SK-MEL-5 (cell line): ENCODE measurements at regions not wholly inside any gene's neighbourhood (a gene's known extent, or its start where the extent isn't known, plus 50 kb on each side); places are given as distances from the start of the nearest gene placed in this dataset.
A peak's percentile ranks its signal among the peaks of the same experiment; 100 is the strongest.
"Not testable (repeated sequence)": the region's sequence is repeated elsewhere in the genome, so short reads cannot be mapped to it uniquely, and the experiment has no call there.

ENCODE experiments used
- DNase-seq: peaks from one replicate; pipeline ENCODE4 v3.0.0-alpha.2; 2016; ENCODE audit warnings: low read depth, low spot score
- in situ Hi-C: cut with HindIII; loops from 2 replicates; pipeline ENCODE4 v1.10.0; 2016; ENCODE audit warnings: low sequenced_read_pairs, high pct_unique_total_duplicates, low pct_unique_long_range_greater_than_20kb

DNA sequence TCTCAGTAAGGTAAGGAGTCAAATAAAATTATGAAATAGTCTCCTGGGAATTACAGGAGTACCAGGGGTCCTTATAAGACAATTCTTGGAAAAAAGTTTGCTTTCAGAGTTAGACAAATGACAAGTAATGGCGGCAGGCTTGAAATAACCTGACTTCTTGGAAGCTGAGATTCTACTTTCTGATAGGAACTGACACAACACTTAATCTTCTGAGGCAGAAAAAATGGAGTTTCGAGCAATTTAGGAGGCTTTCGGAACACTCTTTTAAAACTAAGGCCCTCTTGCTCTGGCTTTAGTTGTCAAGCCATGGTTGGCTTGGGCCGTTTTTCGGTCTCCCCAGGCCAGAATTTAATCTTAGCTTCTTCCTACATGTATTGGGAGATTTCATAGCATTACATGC, 260.0 kb downstream of the GATA3 start:
- in situ Hi-C loops: no loop called here
- DNase-seq: no peak

DNA sequence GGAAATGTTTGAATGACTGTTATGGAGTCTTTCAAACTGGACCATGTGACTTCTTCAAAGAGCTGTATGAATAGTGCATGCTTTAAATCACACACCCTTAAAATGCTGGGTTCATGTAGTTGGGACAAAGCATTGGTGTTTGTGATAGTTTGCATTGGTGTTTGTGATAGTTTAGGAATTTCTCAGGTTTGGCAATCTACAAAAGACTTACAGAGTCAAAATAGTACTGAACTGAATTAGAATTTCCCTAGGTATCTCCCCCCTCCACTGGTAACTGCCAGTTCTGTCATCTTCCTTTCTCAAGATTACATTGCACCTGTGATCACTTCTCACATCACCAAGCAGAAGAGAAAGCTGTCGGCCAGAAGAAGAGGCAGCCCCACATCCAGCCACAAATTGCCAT, 261.1 kb downstream of the GATA3 start:
- in situ Hi-C loops: no loop called here
- peak; percentile 8 for DNase-seq

GRCh38 chr10:8316284-8316683, 261.8 kb downstream of the GATA3 start:
- DNase-seq: no peak
- in situ Hi-C loops: no loop called here

- DNase-seq, in situ Hi-C loops: not testable (repeated sequence)
Observed at GRCh38 chr10:8318429-8318828, 263.9 kb downstream of the GATA3 start.

GRCh38 chr10:8318956-8319355, 264.5 kb downstream of the GATA3 start:
- in situ Hi-C loops: no loop called here
- no peak for DNase-seq

DNA sequence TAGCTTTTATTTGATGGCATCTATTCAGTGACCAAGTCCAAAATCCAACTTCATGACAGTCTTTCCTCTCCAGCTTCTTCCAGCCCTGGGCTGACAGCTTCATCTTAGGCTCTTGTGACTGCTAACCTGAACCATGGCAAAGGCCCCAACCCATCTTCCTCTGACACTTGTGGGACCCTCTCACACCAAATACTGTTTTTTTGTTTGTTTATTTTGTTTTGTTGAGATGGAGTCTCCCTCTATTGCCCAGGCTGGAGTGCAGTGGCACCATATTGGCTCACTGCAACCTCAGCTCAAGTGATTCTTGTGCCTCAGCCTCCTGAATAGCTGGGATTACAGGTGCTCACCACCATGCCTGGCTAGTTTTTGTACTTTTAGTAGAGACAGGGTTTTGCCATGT, 265.2 kb downstream of the GATA3 start:
- in situ Hi-C loops: no loop called here
- DNase-seq: no peak

DNA sequence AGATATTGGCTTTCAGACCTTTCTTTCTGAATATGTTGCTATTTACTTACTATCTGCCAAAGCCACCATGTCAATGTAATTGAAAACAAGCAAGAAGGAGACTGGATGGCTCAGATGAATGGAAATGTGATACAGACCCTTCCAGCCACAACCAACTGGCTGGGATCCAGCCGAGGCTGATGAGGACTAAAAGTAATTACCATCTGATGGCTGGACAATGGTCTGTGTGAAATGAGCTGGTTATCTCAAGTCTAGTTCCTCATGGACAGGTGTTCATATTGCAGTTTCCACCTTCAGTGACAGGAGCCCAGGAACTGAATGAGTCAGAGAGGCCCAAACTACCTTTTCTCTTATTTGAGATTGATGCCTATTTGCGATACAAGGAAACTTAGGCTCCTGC, 267.5 kb downstream of the GATA3 start:
- in situ Hi-C loops: no loop called here
- no peak for DNase-seq

GRCh38 chr10:8323428-8324054, 269.1 kb downstream of the GATA3 start:
- DNase-seq: no peak
- in situ Hi-C loops: no loop called here

DNA sequence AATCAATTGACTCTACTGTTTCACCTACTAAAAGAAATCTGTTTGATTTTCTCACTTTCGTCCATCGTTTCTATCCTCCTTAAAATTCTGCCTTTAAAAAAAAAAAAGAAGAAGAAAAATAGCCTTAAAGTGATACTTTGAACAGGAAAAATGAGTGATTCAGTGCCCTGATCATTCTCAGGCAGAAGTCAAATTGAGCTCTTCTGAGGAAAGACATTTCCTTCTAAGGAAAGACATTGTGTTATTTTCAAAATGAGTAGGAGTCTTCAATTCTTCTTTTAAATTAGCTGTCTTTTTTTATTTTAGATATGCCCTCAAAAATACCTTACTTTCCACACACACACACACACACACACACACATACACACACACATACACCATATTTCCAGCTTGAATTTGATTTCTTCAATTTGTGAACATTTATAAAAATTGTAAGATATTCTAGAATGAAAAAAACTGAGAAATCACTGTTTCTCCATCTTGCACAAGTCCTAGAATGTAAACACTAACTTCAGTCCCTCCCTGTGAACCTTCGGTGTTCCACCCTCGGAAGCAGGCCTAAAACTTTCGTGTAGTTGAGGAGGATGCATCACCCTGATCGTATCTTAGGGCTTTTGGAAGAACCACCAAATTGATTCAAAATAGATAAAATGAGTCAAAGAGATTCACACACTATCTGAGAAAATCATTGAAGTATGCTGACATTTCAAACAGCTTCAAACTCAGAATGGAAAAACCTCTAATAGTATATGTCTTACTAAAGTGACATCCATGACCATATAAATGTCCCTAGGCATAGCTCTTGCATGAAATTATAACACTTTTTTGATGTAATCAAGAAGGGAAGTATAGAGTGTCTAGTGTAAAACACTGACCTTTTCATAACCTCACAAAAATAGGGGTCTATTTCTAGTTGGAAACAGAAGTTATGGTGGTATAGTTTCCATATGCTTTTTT, 270.8 kb downstream of the GATA3 start:
- no peak for DNase-seq
- in situ Hi-C loops: no loop called here

DNA sequence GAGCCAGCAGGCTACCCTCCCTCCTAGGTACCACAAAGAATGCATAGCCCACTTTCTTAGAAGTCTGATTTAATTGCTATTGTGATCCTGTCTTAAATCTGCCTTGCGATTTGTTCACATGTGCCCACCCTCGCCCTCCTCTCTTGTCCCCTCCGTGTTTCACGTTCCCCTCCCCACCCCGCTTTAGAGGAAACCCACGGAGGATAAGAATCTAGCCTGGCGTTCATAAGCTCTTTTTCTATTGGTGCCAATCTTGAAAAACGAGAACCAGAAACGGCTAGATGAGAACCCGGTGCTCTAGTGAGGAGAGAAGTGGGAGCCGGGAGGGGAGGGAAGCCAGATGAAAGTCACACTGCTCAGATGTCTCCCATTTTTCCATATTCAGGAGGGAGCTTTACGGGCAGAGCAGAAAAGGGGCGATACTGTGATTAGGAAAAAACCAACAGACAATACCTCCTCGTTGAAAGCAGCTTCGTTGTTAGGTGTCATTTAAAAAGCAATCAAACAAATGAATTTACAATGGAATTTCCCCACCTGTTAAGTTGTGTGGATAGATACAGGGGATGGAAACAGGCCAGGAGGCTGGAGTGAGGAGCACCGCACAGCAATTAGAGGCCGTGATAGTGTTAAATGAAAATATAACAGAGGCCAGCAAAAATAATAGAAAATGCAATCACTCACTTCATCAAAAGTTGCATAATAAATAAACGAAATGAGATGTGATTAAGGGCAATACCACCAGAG, 272.1 kb downstream of the GATA3 start:
- no peak for DNase-seq
- in situ Hi-C loops: no loop called here

DNA sequence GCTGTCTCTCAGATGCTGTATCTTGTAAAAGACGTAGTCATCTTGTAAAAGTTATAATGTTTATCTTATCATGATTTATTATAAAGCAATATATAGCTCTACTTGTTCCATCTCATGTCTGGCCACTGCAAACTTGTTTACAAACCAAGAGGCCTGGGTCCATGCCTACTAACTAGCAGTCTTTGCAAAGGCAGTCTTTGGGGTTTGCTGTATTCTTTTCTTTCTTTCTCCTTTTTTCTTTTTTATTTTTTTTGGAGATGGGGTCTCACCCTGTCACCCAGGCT, 272.6 kb downstream of the GATA3 start:
- in situ Hi-C loops: no loop called here
- no peak for DNase-seq

DNA sequence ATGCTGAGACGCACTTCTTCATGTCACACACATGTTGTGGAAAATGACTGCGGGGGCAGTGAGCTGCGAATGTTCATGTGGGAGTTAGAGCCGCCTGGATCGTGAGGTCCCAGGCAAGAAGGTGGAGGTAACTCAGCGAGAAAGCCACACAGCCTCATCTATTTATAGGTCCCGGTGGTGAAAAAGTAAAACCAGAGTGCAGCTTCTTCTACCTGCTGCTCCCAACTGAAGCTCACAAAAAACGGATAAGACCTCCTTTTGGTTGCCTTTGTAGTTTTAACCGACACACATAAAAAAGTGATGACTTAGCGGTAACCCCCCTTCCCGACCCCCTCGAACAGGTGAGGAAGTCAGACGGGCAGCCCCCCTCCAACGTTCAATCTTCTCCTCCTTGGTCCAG, 276.9 kb downstream of the GATA3 start:
- no peak for DNase-seq
- in situ Hi-C loops: no loop called here

GRCh38 chr10:8331896-8332729, 277.6 kb downstream of the GATA3 start:
- peak; percentile 62 for DNase-seq
- in situ Hi-C loops: no loop called here

DNA sequence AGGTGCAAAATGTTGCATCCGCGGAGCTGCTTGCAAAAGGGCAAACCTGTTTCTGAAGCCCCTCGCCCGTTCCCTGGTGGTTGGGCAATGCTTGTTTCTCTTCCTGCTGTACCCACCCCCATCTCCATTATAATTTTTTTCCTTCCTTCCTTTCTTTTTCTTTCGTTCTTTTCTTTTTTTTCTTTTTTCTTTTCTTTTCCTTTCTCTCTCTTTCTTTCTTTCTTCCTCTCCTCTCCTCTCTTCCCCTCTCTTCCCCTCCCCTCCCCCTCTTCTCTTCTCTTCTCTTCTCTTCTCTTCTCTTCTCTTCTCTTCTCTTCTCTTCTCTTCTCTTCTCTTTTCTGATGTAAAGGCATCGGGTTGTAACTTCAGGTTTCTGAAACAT, 278.2 kb downstream of the GATA3 start:
- DNase-seq: no peak
- in situ Hi-C loops: no loop called here

DNA sequence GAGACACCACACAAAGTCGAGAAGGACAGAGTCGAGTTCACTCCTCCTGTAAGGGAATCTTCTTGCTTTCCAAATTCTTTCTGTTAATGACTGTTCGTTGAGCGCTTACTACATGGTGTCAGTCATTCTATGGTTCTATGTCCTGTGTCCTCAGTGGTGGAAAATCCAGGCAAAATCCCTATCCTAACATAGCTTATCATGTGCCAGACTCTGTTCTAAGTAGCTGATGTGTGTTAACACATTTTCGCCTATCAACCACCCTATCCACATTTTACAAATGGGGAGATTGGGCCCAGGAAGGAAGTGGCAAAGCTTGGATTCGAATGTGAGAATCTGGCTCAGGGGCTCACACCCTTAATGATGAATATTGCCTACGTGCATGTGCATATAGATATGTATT, 280.1 kb downstream of the GATA3 start:
- no peak for DNase-seq
- in situ Hi-C loops: no loop called here

DNA sequence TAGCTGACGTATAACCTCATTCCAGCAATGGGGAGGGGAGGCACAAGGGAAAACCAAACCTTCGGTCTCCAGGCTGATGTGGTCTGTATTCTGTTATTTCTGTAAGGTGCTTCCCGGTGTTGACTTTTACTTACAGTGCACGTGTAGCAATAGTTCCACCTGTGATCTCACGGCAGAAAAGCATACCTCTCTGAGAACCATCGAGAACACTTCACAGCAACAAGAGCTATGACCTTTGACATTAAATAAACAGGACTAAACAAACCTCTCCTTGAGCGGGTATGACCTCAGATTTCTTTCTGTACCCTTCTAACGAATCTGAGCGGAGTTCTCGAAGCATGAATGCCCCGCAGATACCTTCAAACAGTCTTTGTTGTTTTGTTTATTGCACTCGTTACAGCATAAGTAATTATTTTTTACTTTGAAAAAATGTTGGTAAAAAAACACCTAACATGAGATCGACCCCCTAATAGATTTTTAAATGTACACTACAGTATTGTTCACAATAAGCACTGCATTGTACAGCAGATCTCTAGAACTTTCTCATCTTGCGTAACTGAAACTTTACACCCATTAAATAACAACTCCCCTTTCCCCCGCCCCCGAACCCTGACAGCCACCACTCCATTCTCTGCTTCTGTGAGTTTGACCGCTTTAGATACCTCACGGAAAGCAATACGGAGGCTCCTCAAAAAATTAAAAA, 282.3 kb downstream of the GATA3 start:
- DNase-seq: no peak
- in situ Hi-C loops: no loop called here

DNA sequence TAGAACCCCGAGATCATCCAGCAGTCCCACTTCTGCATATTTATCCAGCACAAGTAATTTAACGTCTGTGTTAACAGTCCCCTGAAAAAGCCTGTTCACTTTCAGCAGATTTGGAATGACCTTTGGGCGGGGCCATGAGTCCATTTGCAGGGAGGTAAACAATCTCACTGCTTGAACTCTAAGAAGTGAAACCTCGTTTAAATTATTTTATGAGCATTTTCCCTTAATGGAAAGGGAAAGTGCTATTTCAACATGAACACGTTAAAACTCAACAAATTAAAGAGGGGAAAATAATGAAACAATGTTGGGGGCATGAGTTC, 282.8 kb downstream of the GATA3 start:
- in situ Hi-C loops: no loop called here

More for the DNA sequence above, 282.8 kb downstream of the GATA3 start:
- no peak for DNase-seq
